Mucosa of stomach (tissue), 1 donor: ENCODE measurements at regions not wholly inside any gene's neighbourhood (a gene's known extent, or its start where the extent isn't known, plus 50 kb on each side); places are given as distances from the start of the nearest gene placed in this dataset.
"Not testable (repeated sequence)": the region's sequence is repeated elsewhere in the genome, so short reads cannot be mapped to it uniquely, and the experiment has no call there.

Experiments used
- H3K27me3 ChIP-seq: one replicate; pipeline ENCODE4 v1.7.0; 2013; ENCODE audit warnings: mild to moderate bottlenecking, low read length; ENCODE audit not compliant: control insufficient read depth, insufficient read depth
- H3K36me3 ChIP-seq: one replicate; pipeline ENCODE4 v1.7.0; 2013; ENCODE audit warnings: low read length; ENCODE audit not compliant: control insufficient read depth, insufficient read depth
- H3K4me1 ChIP-seq: one replicate; pipeline ENCODE4 v1.7.0; 2013; ENCODE audit warnings: mild to moderate bottlenecking, low read length; ENCODE audit not compliant: control insufficient read depth, insufficient read depth
- H3K4me3 ChIP-seq: one replicate; pipeline ENCODE4 v1.7.0; 2013; ENCODE audit warnings: low read length
- H3K9ac ChIP-seq: one replicate; pipeline ENCODE4 v1.7.0; 2013; ENCODE audit warnings: mild to moderate bottlenecking, low read length, moderate library complexity
- H3K9me3 ChIP-seq: one replicate; pipeline ENCODE4 v1.7.0; 2013; ENCODE audit warnings: mild to moderate bottlenecking, low read length, moderate library complexity; ENCODE audit not compliant: control insufficient read depth
- donor health status: Pancreatic carcinoma.

DNA sequence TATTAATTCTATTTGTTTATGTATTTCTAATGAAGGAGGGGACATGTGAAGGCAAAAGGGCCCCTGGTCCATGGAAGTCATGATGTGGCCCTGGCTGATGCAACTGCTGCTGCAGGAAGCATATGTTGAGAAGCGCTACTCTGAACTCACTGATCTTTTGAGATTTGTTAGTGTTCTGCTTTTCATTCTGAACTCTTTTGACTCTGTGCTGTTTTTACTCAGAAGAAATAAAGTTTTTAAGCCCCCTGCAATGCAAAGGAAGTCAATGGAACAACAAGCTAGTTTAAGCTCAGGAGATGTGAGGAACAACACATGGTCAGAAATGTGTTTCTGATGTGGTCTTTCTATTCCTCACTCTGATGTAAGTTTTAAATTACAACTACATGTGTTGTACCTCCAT lies 88.9 kb upstream of the BTG1 start:
- Histone ChIP-seq H3K36me3 (no peaks in the 10 kb centered on the region), H3K4me3 (no peak overlapping the region), H3K27me3 (no peaks in the 10 kb centered on the region), H3K4me1 (no peaks in the 10 kb centered on the region), H3K9ac (no peak overlapping the region), H3K9me3 (no peaks in the 10 kb centered on the region)

DNA sequence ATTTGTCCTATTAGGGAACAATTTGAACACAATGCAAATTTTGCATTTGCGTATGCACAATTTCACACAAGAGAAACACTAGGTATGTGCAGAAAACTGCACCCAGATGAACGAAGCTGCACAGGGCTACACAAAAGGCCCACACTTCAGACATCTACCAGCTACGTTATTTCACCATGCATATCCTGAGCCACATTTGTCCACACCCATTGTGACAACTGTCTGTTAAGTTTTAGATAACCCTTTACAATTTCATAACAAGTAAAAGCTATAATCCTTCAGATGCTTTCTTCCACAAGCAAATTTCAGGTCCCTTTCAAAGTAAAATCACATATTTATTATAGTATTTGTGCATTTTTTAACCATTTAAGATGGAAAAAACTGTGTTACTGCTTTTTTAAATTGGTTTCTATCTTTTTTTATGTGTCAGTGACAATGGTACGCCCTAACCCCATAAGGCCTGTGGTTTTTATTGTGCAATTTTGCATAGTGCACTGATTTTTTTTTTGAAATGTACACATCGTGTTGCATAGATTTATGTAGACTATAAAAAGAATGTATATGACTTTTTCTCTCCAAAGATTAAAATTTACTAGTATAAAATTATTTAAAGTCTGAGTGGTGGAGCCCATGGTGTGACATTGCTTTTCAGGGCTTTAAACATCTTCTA lies 87.8 kb upstream of the BTG1 start:
- H3K9me3 ChIP-seq = no peaks in the 10 kb centered on the region
- H3K36me3 ChIP-seq = no peaks in the 10 kb centered on the region
- no peaks in the 10 kb centered on the region for H3K4me1 ChIP-seq
- H3K4me3 ChIP-seq = no peak overlapping the region
- no peaks in the 10 kb centered on the region for H3K27me3 ChIP-seq
- no peak overlapping the region for H3K9ac ChIP-seq

DNA sequence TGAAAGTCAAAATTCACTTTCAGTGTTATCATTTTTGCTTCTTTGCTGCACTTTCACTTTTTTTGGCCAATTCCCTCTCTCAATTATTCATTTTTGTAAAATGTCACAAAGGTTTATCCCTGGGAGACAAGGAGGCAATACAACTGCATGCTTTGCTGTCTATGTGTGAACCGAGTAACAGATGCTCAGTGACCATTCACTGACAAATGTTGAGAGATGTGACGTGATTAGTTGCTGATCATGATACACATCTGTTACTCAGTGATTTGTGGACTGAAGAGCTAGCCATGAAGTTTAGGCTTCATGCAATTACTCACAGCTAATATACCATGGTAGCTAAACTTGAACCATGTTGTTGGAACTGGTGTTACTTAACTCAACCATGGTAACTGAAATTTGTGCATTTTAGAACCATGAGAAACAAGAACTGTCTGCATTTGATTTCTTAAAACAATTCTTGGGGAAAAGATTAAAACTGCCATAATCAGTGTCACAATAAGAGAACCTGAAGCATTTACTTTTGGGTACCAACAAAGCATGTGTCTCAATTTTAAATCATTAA lies 86.8 kb upstream of the BTG1 start:
- H3K36me3 ChIP-seq, H3K9ac ChIP-seq, H3K9me3 ChIP-seq, H3K4me1 ChIP-seq, H3K4me3 ChIP-seq, H3K27me3 ChIP-seq: not testable (repeated sequence)

DNA sequence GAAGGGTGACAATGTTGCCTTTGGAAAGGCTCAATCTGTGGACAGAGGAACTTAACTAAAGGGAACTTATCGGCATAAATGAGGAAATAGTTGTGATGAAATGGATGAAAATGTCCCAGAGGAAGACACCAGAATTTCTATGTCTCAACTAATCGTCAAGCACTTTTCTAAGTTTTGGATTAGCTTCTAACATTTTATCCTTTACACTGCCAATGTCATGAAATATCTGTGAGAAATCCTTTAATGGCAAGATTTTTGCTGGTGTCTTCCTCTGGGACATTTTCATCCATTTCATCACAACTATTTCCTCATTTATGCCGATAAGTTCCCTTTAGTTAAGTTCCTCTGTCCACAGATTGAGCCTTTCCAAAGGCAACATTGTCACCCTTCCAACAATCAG lies 86.3 kb upstream of the BTG1 start:
- not testable (repeated sequence) for H3K4me1 ChIP-seq, H3K9ac ChIP-seq, H3K4me3 ChIP-seq, H3K27me3 ChIP-seq, H3K9me3 ChIP-seq, H3K36me3 ChIP-seq

DNA sequence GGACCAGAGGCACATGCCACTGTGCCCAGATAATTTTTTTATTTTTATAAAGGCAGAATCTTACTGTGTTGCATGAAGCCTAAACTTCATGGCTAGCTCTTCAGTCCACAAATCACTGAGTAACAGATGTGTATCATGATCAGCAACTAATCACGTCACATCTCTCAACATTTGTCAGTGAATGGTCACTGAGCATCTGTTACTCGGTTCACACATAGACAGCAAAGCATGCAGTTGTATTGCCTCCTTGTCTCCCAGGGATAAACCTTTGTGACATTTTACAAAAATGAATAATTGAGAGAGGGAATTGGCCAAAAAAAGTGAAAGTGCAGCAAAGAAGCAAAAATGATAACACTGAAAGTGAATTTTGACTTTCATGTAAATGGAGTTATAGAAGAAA lies 85.9 kb upstream of the BTG1 start:
- not testable (repeated sequence) for H3K4me1 ChIP-seq, H3K36me3 ChIP-seq, H3K9ac ChIP-seq, H3K9me3 ChIP-seq, H3K4me3 ChIP-seq, H3K27me3 ChIP-seq

DNA sequence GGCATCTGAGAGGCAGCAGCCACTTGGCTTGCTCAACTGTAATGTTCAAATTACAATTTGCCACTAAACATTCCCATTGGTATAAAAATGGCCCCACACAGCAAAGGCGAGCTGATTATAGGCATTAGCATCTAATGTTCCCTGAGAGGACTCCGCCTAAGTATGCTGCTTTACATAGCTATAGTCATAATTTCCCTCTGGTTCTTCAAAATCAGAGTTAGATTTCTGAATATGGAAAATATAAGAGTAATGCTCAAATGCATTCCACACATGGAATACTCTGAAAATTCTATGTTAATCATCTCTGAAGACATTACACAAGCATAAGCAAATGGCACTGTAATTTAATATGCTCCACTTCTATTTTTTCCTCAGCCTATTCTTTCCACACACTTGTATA lies 83.7 kb upstream of the BTG1 start:
- no peak overlapping the region for H3K4me3 ChIP-seq
- no peaks in the 10 kb centered on the region for H3K9me3 ChIP-seq
- peaks cover 10% of the 10 kb centered on the region for H3K4me1 ChIP-seq
- H3K27me3 ChIP-seq = no peaks in the 10 kb centered on the region
- H3K9ac ChIP-seq = no peak overlapping the region
- no peaks in the 10 kb centered on the region for H3K36me3 ChIP-seq

DNA sequence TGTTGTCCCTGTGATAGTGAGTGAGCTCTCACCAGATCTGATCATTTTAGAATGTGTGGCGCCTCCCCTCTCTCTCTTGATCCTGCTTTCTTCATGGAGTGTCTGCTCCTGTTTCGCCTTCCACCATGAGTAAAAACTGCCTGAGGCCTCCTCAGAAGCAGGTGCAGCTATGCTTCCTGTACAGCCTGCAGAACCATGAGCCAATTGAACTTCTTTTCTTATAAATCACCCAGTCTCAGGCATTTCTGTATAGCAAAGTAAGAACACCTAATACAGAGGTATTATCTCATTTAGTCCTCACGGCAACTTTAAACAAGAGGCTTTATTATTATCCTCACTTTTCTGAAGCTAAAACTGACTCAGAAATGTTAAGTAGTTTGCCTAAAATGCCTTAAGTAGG lies 81.3 kb upstream of the BTG1 start:
- Histone ChIP-seq H3K27me3 (no peaks in the 10 kb centered on the region), H3K4me3 (no peak overlapping the region), H3K9me3 (no peaks in the 10 kb centered on the region), H3K4me1 (peaks cover 10% of the 10 kb centered on the region), H3K36me3 (no peaks in the 10 kb centered on the region), H3K9ac (no peak overlapping the region)

DNA sequence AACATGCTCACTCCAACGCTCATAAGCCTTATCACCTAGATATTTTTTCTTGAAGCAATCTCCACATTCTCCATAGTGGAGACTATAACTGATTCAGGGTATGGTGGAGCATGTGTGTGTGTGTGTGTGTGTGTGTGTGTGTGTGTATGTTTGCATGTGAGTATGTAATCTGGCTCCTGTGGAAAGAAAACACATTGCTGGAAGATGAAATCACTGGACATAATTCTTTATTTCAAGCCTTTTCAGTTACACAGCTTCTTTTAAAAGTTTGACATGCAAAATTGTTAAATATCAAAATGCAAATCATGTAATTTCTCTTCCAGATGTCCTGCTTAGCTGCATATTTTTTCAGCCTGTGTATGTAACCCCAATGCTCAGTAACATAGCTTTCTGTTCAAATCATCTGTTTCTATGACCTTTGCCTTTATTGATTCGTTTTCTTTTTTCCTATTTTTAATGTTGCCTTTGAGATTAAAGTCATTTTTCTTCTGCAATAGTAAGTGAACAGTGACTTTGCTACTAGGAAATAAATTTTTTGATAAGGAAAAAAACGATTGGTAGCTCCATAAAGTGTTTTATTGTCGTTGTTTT lies 80.5 kb upstream of the BTG1 start:
- Histone ChIP-seq H3K27me3 (no peaks in the 10 kb centered on the region), H3K36me3 (no peaks in the 10 kb centered on the region), H3K4me3 (no peak overlapping the region), H3K4me1 (peaks cover 10% of the 10 kb centered on the region), H3K9ac (no peak overlapping the region), H3K9me3 (no peaks in the 10 kb centered on the region)

DNA sequence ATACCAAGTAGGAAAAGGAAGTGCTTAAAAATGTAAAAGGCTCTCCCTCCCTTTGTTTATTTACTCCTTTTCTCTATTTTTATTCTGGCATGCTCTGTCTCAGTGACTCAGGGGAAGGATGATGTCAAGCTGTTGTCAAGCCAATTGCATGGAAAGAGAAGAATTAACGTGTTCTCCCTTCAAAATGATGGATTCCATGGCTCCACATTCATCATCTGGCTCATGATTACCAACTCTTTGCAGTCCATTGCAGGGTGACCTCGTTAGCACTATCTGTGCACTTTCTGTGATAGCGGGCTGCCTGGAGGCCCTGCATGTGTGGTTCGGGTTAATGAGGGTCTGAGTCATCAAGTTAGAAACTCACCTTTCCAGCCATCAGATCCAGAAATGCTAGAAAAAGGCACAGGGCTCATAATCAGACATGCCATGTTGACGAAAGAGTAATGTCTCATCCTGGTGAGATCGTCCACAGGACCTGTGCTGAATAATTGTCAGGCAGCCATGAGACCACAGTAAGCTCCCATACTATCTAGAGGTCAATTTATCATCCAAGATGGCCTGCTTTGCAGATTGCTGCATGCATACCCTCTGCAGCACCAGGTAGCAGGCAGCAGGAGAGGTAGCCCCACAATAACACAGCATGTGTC lies 79.2 kb upstream of the BTG1 start:
- no peak overlapping the region for H3K9ac ChIP-seq
- no peaks in the 10 kb centered on the region for H3K9me3 ChIP-seq
- no peaks in the 10 kb centered on the region for H3K36me3 ChIP-seq
- no peaks in the 10 kb centered on the region for H3K27me3 ChIP-seq
- H3K4me3 ChIP-seq = no peak overlapping the region
- H3K4me1 ChIP-seq = peaks cover 10% of the 10 kb centered on the region

DNA sequence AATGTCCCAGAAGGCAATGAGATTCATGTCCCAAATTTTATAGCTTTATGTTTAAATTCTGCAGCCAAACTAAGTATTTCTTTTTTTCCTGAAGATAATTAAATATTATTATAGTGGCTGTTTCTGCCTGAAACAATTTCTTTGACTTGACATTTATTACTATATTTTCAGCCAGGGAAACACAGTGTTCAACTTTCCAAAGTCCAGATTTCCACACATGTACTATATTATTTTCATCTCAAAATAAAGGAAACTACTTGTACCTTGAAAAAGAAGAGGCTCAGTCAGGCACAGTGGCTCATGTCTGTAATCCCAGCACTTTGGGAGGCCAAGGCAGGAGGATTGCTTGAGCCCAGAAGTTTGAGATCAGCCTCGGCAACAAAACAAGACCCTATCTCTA lies 77.8 kb upstream of the BTG1 start:
- Histone ChIP-seq H3K9me3 (no peaks in the 10 kb centered on the region), H3K27me3 (no peaks in the 10 kb centered on the region), H3K4me1 (peaks cover 12% of the 10 kb centered on the region), H3K9ac (no peak overlapping the region), H3K4me3 (no peak overlapping the region), H3K36me3 (no peaks in the 10 kb centered on the region)

DNA sequence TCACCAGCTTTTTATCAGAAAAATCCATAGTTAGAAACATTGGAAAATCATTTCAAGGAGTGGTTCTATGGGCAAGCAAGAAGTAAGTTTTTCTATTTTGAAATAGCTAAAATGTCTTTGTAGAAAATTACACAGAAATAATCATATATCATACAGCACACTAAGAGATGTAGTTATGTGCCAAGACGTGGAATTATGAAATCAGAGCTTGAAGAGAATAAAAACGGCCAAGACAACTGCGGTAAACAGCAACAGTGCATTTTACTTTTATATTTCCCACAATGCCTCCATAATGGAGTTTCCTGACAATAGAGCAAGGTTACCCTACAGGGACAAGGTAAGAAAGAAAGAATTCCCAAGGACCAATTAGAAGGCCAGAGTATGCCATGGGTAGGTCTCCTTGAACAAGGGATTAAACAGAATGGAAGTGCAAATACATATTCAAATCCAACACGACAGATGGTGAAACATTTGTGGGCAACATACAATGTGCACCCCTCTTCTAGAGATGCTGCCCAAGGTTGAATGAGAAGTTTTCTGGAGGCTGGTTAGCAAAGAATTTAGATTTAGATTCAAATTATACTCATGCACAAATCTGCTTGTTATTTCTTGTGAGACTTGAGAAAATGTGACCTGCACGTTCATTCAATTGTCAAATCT lies 76.1 kb upstream of the BTG1 start:
- Histone ChIP-seq H3K9ac (no peak overlapping the region), H3K27me3 (no peaks in the 10 kb centered on the region), H3K4me1 (peaks cover 19% of the 10 kb centered on the region), H3K36me3 (no peaks in the 10 kb centered on the region), H3K4me3 (no peak overlapping the region), H3K9me3 (no peaks in the 10 kb centered on the region)

DNA sequence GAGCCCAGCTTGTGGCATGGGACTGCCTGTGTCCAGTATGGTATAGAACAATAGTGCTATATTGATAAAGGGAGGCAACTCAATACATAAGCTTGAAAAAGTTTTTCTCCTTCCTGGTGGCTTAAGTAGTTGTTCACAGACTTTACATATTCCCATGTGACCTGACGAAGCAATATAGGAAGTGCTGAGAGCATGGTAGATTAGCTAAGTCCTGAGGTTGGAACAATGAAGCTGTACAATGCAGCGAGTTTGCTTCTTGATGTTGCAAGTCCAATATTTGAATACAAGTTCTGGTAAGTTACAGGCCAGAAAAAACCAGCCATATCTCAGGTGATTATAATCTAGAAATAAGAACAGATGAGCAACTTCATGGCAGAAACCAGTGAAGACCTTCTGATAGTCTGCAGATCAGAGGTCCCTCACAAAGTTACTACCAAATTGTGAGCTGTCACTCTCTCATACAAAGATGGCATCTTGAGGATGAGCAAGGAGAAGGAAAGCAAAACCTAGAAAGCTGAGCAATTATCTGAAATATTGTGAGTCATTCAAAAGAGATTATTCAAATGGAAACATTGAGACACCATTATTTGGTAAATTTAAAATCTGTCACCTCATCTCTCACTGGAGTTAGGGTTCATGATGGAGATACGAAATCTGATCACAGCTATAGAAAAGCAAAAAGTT lies 72.9 kb upstream of the BTG1 start:
- no peak overlapping the region for H3K4me3 ChIP-seq
- H3K9ac ChIP-seq = no peak overlapping the region
- H3K36me3 ChIP-seq = no peaks in the 10 kb centered on the region
- H3K27me3 ChIP-seq = no peaks in the 10 kb centered on the region
- peaks cover 9% of the 10 kb centered on the region for H3K4me1 ChIP-seq
- no peaks in the 10 kb centered on the region for H3K9me3 ChIP-seq
